NCI-H1092 (cell line): ENCODE measurements at regions not wholly inside any gene's neighbourhood (a gene's known extent, or its start where the extent isn't known, plus 50 kb on each side); places are given as distances from the start of the nearest gene placed in this dataset.

Experiments used
- DNase-seq: peaks from one replicate; lab custom pipeline; 2025; lab: John Stamatoyannopoulos, UW

DNA sequence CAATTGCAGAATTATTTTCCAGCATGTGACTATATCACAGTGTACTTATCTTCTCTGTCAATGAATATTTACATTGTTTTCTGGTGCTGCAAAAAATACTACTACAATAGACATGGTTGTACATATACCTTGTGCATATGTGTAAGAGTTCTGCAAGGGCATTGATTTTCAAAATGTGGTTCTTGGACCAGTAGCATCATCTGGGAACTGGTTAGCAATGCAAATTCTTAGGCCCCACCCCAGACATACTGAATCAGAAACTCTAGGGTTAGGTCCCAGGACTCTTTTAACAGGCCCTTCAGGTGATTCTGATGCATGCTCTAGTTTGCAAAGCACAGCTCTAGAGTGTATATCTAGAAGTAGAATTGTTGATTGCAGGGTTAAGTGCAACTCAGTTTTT, 292.3 kb downstream of the ZNF621 start:
- DNase-seq, result no peak

DNA sequence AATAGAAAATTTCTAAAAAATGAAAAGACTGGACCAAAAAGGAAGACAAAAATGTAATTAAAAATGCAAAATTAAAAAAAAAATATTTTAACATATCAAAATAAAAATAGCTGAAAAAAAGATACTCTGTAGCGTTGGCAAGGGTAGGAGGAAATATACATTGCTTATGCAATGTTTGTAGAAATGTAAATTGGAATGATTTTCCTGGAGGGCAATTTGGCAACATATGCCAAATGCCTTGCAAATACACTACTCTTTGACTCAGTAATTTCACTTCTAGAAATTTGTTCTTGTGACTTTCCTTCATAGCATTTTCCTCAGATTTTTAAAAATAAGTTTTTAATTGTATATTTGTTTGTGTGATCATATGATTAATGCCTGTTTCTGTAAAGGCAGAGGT, 296.6 kb downstream of the ZNF621 start:
- DNase-seq, result no peak

DNA sequence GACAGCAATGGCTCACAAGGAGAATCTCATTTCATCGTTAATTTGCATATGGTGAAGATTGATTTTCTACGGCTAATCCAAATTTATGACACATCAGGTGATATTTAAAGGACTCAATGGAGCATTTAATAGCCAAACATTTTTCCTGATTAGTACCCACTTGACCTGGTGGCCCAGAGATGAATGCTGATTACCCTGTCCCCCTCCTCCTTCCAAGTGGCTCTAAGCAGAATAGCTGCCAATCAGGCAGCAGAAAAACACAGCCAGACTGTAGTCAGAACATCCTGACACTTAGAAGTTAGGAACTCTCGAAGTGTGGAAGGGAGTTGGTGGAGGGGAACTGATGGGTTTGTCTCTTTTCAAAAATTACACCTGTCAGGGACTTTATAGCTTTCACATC, 302.5 kb downstream of the ZNF621 start:
- no peak for DNase-seq

DNA sequence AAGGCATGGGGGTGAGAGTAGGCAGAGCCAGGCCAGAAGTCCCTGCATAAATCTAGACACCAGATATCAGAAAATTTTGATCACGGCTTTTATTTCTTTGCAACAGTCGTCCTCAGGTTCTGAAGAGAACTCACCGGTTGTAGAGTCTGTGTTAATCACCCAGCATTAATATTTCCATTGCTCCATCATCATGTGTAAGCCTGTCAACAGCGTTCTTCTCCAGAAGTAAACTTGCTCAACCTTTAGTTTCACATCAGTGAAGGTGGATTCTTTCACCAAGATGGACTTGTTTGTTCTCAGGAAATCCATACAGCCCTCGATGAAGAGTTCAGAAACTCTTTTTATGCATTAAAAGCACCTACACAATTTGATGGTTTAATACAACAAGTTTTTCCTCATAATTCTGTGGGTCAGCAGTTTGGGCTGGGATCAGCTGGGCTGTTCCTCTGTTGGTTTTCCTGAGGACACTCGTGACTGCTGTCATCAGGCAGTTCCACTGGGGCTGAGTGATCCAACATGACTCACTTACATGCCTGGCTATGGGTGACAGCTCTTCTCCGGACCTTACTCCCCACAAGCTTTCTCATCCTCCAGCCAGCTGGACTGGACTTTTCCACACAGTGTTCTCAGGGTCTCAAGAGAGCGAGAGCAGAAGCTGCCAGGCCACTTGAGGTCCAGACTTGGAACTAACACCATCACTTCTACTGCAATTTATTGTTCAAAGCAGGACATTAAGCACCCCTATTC, 303.4 kb downstream of the ZNF621 start:
- DNase-seq, result no peak

DNA sequence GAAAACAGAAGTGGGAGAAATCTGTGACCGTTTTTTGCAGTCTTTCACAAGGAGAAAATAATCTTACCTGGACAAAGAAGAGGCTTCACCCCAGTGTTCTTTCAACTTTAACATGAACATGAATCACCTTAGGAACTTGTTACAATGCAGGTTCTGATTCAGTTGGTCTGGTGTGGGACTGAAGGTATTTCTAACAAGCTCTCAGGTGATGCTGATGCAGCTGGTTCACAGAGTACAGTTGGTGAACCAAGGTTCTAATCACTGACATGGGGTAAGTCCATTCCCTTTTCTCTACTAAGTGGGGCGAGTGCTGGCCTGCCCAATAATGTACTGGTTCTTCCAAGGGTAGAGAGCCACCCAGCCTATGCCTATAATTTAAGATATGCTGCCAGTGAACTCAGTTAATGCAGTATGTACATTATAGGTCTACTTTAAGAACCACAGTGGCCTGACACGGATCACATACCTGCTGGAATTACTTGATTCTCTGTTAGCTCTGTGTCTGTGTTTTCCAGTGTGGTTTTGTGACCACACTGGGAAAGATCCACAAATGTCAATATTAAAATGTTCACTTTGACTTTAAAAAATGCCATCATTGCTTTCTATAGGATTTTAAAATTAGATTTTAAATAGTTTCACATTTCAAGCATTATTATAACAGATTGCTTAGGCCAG, 304.1 kb downstream of the ZNF621 start:
- DNase-seq, result no peak

DNA sequence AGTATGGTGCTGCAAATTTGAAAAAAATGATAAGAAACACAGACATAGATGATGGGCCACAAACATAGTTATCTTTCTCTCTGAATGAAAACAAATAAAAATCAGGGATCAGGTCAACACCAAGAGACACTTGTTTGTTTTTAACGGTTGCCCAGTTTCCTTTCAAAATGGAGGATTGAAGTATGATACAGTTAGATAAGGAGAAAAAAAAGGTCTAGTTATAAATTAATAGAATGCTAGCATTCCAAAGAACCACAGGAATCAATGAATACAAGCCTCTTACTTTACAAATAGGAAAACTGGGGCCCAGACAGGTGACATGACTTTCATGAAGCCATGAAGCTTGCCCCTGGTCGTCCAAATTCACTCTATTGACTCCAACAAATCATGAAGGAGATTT, 305.1 kb downstream of the ZNF621 start:
- no peak for DNase-seq

DNA sequence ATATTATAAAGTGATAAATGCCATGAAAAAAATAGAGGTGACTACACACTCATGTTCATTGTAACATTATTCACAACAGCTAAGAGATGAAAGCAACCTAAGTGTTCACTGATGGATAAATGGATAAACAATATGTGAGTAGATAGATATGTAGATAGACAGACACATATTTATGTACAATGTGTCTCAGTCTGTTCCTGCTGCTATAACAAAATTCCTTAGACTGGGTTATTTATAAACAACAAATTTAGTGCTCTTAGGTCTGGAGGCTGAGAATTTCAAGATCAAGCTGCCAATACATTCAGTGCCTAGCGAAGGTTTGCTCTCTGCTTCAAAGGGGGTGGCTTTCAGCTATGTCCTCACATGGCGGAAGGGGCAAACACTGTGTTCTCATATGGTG, 312.5 kb downstream of the ZNF621 start:
- DNase-seq, result no peak

DNA sequence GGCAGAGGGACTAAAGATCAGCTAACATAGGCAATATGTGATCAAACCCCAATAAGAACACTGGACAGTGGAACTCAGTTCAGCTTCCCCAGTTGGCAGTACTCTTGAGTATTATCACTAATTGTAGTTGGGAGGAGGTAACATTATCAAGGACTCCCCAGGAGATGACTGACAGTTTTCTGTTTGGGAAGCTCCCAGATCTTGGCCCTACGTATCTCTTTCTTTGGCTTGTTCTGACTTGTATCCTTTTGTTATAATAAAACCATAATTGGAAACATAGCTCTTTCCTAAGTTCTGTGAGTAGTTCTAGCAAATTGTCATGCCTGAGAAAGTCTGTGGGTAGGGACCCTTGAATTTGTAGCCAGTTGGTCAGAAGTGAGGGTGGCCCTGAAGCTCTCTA, 316.4 kb downstream of the ZNF621 start:
- no peak for DNase-seq

DNA sequence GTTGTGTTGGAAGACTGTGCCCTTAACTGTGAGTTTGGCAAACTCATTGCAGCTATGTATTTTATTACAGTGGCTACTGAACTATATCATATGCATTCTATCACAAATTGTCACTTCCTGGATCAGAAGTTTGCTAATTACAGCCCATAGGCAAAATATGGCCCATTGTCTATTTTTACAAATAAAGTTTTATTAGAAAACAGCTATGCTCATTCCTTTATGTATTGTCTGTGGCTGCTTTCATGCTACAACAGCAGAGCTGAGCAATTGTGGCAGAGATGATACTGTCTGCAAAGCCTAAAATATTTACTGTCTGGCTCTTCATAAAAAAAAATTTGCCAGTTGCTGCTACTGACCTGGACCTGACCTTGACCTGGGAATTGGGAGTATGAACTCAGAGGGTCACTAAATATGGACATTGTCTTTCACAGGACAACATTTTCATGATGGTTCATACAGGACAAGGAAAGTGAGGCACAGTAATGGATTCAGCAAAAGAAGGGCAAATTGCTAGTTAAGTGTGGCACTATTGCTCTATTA, 316.9 kb downstream of the ZNF621 start:
- DNase-seq, result no peak

DNA sequence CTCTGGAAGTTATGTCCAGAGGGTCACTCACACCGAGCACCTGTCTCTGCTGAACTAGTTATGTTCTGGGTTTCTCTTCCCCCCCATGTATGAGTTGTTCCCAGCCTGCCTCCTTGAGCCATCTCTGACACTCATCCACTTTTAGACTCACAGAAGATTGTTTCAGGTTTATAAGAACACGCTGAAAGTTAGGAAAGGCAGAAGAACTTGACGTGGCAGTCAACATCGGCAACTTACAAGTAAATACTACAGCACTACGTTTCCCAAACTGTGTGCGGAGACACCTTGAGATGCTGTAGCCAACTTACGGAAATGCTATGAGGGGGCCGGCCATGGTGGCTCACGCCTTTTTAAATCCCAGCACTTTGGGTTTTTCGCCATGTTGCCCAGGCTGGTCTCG, 318.0 kb downstream of the ZNF621 start:
- no peak for DNase-seq

DNA sequence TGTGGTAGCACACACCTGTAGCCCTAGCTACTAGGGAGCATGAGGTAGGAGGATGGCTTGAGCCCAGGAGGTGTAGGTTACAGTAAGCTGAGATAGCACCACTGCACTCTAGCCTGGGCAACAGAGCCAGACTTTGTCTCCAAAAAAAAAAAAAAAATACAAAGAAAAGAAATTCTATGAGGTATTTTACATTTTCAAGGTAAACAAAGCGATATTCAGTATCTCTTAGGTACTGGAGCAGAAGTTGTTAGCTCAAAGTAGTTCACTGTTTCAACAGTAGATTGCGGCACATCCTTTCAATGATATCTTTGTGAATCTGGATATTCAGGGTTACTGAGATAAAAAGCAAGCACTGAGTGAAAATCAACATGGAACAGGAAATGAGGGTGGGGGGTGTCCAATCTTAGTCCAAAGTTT, 318.5 kb downstream of the ZNF621 start:
- no peak for DNase-seq

DNA sequence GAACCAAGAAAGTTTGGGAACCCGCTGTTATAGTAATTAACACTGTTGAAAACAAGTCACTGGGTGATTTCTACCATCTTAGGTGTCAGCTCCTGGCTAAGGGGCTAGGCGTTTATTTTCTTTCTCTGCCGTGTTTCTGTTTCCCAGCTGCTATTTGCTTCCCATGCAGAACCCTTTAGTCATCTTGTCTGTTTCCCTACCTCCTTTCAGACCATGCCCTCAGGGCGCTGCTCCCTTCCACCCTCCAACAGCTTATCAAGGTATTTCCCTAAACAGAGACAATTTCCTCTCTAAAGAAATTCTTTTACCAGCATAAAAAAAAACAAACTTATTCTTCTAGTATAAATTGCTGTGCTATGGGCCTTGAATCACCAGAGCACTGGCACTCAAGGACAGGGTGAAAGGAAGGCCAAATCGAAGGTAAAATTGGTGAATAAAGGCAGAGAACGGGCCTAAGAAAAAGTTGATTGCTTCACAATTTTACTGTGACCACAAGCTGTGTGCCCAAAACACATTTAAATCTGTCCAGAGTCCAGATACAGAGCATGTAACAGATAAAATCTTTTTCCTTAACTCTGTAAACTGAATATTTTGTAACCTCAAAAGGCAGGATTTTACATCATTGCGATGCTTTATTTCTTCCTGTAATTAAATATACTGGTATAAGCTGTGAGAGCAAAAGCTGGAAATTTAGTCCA, 319.2 kb downstream of the ZNF621 start:
- no peak for DNase-seq

DNA sequence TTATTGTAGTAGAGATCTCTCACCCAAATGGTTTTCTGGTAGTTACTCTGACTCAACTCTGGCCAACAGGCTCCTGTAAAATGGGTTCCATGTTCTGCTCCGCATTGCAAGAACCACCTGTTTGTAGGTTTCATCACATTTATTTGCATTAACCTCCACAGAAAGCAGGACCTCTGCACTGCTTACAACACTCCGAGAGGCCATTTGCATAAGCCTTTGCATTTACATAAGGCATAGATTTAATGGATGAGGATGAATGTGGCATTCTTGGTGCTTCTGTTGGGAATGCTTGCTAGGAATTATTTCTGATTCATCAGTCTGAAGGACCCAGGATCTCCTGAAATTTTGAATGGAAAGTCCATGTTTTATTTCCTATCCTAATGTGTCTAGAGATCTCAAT, 320.1 kb downstream of the ZNF621 start:
- no peak for DNase-seq

DNA sequence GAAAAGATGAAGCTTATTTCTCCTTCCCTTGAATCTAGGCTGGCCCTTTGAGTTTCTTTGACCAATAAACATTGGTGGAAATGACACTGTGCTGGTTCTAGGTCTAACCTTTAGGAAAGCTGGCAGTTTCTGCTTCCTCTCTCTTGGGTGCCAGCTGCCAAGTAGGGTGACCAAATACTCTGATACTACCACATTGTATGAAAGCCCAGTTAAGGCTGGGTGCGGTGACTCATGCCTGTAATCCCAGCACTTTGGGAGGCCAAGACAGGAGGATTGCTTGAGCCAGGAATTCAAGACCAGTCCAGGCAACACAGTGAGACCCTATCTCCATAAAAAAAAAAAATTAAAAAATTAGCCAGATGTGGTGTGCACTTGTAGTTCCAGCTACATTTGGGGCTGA, 320.7 kb downstream of the ZNF621 start:
- DNase-seq, result no peak

DNA sequence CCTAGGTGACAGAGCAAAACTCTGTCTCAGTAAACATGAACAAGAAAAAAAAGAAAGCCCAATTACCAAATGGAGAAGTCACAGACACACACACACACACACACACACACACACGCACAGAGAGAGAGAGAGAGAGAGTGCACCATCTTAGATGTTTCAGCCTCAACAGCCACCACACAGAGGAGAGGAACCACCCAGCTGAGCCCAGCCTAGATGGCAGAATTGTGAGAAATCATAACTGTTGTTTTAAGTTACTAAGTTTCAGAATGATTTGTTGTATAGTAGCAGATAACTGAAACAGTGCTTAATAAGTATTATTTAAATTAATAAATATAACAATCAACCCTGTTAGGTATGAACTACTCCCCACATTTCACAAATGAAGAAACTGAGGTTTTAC, 321.2 kb downstream of the ZNF621 start:
- no peak for DNase-seq

DNA sequence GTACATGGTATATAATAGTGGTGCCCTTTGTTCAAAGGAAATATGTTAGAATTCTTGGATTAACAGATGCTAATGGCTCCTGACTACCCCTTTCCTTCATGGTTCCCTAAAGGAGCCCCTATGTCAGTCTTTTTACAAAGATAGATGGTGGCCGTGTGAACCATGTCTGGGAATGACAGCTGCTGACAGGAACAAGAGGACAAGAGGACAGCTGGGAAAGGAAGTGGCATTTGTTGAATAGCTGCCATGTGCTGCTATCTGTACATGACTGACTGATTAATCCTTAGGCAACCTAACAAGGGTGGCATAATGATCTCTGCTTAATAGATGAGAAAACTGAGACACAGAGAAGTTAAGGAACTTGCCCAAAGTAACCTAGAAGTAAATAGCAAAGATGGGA, 321.7 kb downstream of the ZNF621 start:
- no peak for DNase-seq

DNA sequence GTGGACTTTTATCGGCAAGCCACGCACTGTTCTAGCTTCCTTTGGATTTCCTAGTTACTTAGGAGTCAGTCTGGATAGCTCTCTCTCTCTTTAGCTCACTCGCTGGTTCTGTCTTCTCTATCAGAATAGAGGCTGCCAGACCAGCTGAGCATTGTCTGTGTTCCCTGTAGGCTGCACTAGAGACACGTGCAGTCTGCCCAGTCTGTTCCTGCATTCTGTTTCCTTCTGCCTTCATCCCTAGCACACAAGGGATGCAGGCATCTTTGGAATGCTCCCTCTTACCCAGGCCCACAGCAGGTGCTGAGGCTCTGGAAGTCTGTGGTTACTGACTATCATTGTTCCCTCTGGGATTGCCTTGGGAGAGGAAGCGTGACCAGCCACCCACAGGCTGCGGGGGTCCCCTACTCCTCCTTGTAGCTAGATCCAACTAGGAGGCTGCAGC, 322.8 kb downstream of the ZNF621 start:
- DNase-seq, result no peak

DNA sequence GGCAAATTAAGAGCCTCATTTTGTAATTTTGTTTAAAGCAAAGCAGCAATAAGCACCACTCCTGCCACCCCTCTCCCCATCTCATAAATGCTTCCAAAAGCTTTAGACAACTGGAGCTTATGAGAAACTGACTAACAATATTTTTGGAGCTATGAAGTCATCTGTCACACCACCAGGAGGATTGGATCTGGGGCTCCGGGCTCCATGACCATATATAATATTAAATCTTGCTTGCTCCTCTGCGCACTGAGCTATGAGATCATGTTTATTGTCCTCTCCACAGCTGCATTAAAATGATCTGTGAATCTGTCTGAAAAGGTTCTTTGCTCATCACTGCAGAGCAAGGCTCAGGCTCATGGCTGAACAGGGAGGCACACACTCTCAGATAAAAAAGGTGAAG, 323.7 kb downstream of the ZNF621 start:
- DNase-seq, result no peak

DNA sequence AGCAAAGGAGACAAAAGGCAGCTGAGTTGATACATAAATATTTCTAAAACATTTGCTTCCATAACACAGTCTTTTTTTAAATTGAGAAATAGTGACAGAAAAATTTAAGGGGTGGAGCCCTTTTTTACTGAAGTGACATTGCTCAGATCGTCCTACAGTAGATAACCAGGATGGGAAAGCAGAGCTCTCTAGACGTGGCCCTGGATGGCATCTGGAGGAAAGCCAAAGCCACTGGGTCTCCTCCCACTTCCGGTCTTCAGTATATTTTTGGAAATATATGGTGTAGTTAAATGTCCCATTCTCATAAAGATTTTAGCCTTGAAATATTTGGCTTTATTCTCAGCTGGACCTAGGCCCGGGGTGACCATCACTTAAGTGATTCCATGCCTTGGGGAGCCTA, 326.1 kb downstream of the ZNF621 start:
- no peak for DNase-seq

DNA sequence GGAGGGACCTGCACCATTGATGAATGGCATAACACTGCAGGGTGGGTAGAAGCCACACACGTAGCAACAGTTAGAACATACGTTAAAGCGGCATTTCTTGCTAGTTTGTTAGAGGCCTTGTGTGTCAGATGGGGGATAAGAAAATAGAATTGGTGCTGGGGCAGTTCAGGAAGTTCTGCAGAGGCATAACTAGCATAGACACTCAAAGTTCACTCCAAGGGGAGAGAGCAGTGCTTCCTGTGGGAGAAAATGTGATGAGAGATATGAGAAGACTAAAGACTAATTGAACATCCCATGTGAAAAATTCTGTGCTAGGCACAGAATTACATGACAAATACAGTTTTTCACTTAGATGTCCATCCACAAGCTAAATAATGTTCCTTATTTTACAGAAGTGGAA, 327.1 kb downstream of the ZNF621 start:
- no peak for DNase-seq

DNA sequence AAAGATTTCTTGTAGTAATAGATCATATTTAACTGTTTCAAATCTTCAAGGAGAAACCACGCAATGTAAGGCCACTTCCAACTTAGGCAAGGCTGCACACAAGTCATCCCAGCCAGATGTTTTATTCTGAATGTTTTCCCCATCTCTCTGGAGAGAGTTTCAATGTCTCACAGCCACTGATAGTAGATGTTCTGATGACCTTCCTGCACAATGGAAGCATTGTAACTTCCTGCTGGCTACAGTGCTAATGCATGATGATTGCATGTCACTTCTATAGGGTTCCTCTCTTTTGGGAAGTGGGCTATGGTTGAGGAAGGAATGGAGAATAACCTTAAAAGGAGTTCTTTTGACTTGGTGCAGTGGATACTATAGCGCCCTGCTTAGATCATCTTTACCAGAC, 328.0 kb downstream of the ZNF621 start:
- no peak for DNase-seq

DNA sequence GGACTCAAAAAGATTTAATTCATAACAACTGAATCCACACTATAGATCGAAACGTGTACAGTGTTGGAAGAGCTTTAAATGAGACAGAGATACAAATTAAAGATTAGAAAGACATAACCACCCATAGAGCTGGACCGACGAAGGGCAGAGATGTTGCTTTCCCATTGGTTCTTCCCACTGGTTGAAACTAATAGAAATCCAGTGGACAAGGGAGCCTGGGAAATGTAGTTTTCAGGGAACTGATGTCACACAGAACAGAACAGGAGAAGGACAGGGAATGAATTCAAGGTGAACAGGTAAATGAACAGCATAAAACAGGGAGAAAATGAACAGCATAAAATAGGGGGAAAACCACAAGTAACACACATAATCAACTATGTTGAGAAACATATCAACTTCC, 328.7 kb downstream of the ZNF621 start:
- no peak for DNase-seq

DNA sequence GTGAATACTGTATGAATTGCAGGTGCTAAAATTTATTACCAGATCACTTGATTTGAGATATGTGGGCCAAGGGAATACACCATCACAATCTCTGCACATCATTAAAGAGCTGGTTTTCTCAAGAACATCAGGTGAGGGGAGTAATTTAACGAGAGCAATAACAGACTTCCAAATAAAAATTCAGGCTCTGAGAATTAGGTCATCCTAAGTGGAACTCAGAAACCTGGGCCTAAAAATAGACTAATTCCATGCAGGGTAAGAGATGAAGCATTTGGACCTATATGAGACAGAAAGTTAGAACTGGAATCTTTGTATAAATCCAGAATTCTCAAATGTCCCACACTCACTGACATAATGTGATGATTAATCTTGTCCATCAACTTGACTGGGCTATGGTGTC, 331.1 kb downstream of the ZNF621 start:
- DNase-seq, result no peak
